ENCODE measurements at regions not wholly inside any gene's neighbourhood (a gene's known extent, or its start where the extent isn't known, plus 50 kb on each side); places are given as distances from the start of the nearest gene placed in this dataset.

- no peak for DNase-seq
Observed at GRCh38 chr10:29098423-29098822, 190.4 kb upstream of the LYZL1 start.

GRCh38 chr10:29099001-29099400 lies 189.9 kb upstream of the LYZL1 start:
- no peak for DNase-seq

- DNase-seq, result no peak
Observed at GRCh38 chr10:29099415-29099814, 189.5 kb upstream of the LYZL1 start.

- no peak for DNase-seq
Observed at GRCh38 chr10:29100505-29100904, 188.4 kb upstream of the LYZL1 start.

- no peak for DNase-seq
Observed at GRCh38 chr10:29102233-29102632, 186.6 kb upstream of the LYZL1 start.

GRCh38 chr10:29102636-29103035 lies 186.2 kb upstream of the LYZL1 start:
- DNase-seq, result no peak

- DNase-seq, result no peak
Observed at GRCh38 chr10:29104661-29105399, 184.0 kb upstream of the LYZL1 start.

GRCh38 chr10:29105516-29106215 lies 183.2 kb upstream of the LYZL1 start:
- DNase-seq, result no peak

- no peak for DNase-seq
Observed at GRCh38 chr10:29106287-29106686, 182.6 kb upstream of the LYZL1 start.

GRCh38 chr10:29107866-29108498 lies 180.9 kb upstream of the LYZL1 start:
- no peak for DNase-seq

- DNase-seq, result no peak
Observed at GRCh38 chr10:29109707-29110571, 178.9 kb upstream of the LYZL1 start.

GRCh38 chr10:29112827-29113615 lies 175.8 kb upstream of the LYZL1 start:
- DNase-seq, result no peak

GRCh38 chr10:29113616-29113945 lies 175.3 kb upstream of the LYZL1 start:
- no peak for DNase-seq

- DNase-seq, result no peak
Observed at GRCh38 chr10:29114141-29114540, 174.7 kb upstream of the LYZL1 start.

GRCh38 chr10:29117781-29118180 lies 171.1 kb upstream of the LYZL1 start:
- no peak for DNase-seq

- DNase-seq, result no peak
Observed at GRCh38 chr10:29119374-29119773, 169.5 kb upstream of the LYZL1 start.

- DNase-seq, result no peak
Observed at GRCh38 chr10:29120216-29120615, 168.7 kb upstream of the LYZL1 start.

GRCh38 chr10:29124864-29125263 lies 164.0 kb upstream of the LYZL1 start:
- no peak for DNase-seq

- no peak for DNase-seq
Observed at GRCh38 chr10:29127037-29127700, 161.7 kb upstream of the LYZL1 start.

- DNase-seq, result no peak
Observed at GRCh38 chr10:29127731-29128130, 161.1 kb upstream of the LYZL1 start.

- DNase-seq, result no peak
Observed at GRCh38 chr10:29130190-29130673, 158.6 kb upstream of the LYZL1 start.

Measured in activated CD8-positive, alpha-beta memory T cell treated with anti-CD3 and anti-CD28 coated beads, Interleukin-2, amount 50 U/mL, for 4 hours (primary cell).